Gastrocnemius medialis (tissue), 4 donors: ENCODE measurements at regions not wholly inside any gene's neighbourhood (a gene's known extent, or its start where the extent isn't known, plus 50 kb on each side); places are given as distances from the start of the nearest gene placed in this dataset.

ENCODE experiments used
- ATAC-seq, 2 donors: fragments of 150-250 bp; one replicate each; pipeline ENCODE4 v1.9.1; 2016
- DNase-seq, 2 donors: peaks; one replicate each; pipeline ENCODE4 v3.0.0-alpha.2; 2019
- H3K27ac ChIP-seq, 4 donors: fragments of 200-600 bp; sonication (generic); 1 replicate in 1 of 4; 2 replicates in 3 of 4; pipeline ENCODE4 v1.5.1; 2016 to 2018; ENCODE audit warnings: mild to moderate bottlenecking in 2 of 4, moderate library complexity in 1 of 4
- H3K27me3 ChIP-seq, 3 donors: fragments of 200-600 bp; sonication (generic) in 2 of 3; 1 replicate in 1 of 3; 2 replicates in 2 of 3; pipeline versions ENCODE4 v1.5.1 to v1.6.0; 2016 to 2019; ENCODE audit warnings: mild to moderate bottlenecking in 1 of 3, moderate library complexity in 1 of 3
- H3K36me3 ChIP-seq, 2 donors: fragments of 200-600 bp; sonication (generic) in 1 of 2; one replicate each; pipeline ENCODE4 v1.5.1; 2017 to 2018
- H3K4me1 ChIP-seq, 2 donors: fragments of 200-600 bp; sonication (generic) in 1 of 2; one replicate each; pipeline ENCODE4 v1.5.1; 2016 to 2017; ENCODE audit warnings: mild to moderate bottlenecking in 2 of 2
- H3K4me3 ChIP-seq, 4 donors: fragments of 200-600 bp; sonication (generic) in 3 of 4; 1 replicate in 1 of 4; 2 replicates in 3 of 4; pipeline ENCODE4 v1.5.1; 2016 to 2019; ENCODE audit warnings: mild to moderate bottlenecking in 2 of 4
- H3K9me3 ChIP-seq, 3 donors: fragments of 200-600 bp; sonication (generic) in 2 of 3; 1 replicate in 1 of 3; 2 replicates in 2 of 3; pipeline ENCODE4 v1.5.1; 2016 to 2019
- CTCF ChIP-seq, 5 experiments: fragments of 450-650 bp in 3 of 5; fragments of 200-600 bp in 2 of 5; sonication (generic) in 2 of 5; IDR thresholded peaks in 4 of 5; conservative IDR thresholded peaks in 1 of 5; 1 replicate in 4 of 5; 2 replicates in 1 of 5; pipeline ENCODE4 v1.5.1; 2016 to 2019; ENCODE audit warnings: antibody characterized with exemption in 5 of 5, mild to moderate bottlenecking in 3 of 5, moderate library complexity in 3 of 5
- POLR2A ChIP-seq, 2 donors: fragments of 450-650 bp; IDR thresholded peaks; one replicate each; pipeline ENCODE4 v1.6.1; 2017; ENCODE audit warnings: antibody characterized with exemption in 2 of 2, mild to moderate bottlenecking in 2 of 2, moderate library complexity in 2 of 2
- in situ Hi-C, 4 donors: fragments of 200-750 bp; cut with MboI; loops; one replicate each; pipeline versions ENCODE4 v1.15.0 to v1.8.0; 2017; ENCODE audit warnings: low sequenced_read_pairs in 4 of 4
- intact Hi-C: fragments of 100-400 bp; cut with DNase I; formaldehyde crosslinking; loops from one replicate; pipeline ENCODE4 v1.15.1; 2023; ENCODE audit warnings: low total_unique reads

- ATAC-seq (no peak), DNase-seq (no peak)
- intact Hi-C loops: no loop called here
- Histone ChIP-seq H3K9me3 (no peaks in the 10 kb centered on the region), H3K4me3 (no peak overlapping the region), H3K36me3 (no peaks in the 10 kb centered on the region), H3K4me1 (no peaks in the 10 kb centered on the region), H3K27ac (no peak overlapping the region), H3K27me3 (no peaks in the 10 kb centered on the region)
- TF ChIP-seq POLR2A (IDR thresholded peaks at IDR 0.05) (no peak), CTCF (IDR thresholded peaks at IDR 0.05 in 4 of 5, conservative IDR thresholded peaks at IDR 0.05 in 1 of 5) (no peak)
- in situ Hi-C loops: no loop called here
These were observed 1846.5 kb downstream of the OLFM4 start for GRCh38 chr13:54875111-54875510.

- intact Hi-C loops (no loop called here), in situ Hi-C loops (no loop called here)
- Histone ChIP-seq H3K4me1 (no peaks in the 10 kb centered on the region), H3K9me3 (no peaks in the 10 kb centered on the region), H3K27me3 (no peaks in the 10 kb centered on the region), H3K36me3 (no peaks in the 10 kb centered on the region), H3K4me3 (no peak overlapping the region), H3K27ac (no peak overlapping the region)
- TF ChIP-seq POLR2A (IDR thresholded peaks at IDR 0.05) (no peak), CTCF (IDR thresholded peaks at IDR 0.05 in 4 of 5, conservative IDR thresholded peaks at IDR 0.05 in 1 of 5) (no peak)
- no peak for DNase-seq
- ATAC-seq: no peak
These were observed 1850.4 kb downstream of the OLFM4 start for GRCh38 chr13:54879036-54879435.

GRCh38 chr13:54884682-54885081 lies 1856.1 kb downstream of the OLFM4 start:
- ATAC-seq: no peak
- no peak overlapping the region for H3K4me3 ChIP-seq
- no peaks in the 10 kb centered on the region for H3K36me3 ChIP-seq
- DNase-seq: no peak
- H3K9me3 ChIP-seq: no peaks in the 10 kb centered on the region
- H3K27ac ChIP-seq: no peak overlapping the region
- in situ Hi-C loops (no loop called here), intact Hi-C loops (no loop called here)
- H3K27me3 ChIP-seq: no peaks in the 10 kb centered on the region
- TF ChIP-seq POLR2A (IDR thresholded peaks at IDR 0.05) (no peak), CTCF (IDR thresholded peaks at IDR 0.05 in 4 of 5, conservative IDR thresholded peaks at IDR 0.05 in 1 of 5) (no peak)
- H3K4me1 ChIP-seq: no peaks in the 10 kb centered on the region

GRCh38 chr13:54890976-54891375 lies 1862.4 kb downstream of the OLFM4 start:
- no peak overlapping the region for H3K27ac ChIP-seq
- ATAC-seq (no peak), DNase-seq (no peak)
- H3K27me3 ChIP-seq: no peaks in the 10 kb centered on the region
- H3K4me3 ChIP-seq: no peak overlapping the region
- no peaks in the 10 kb centered on the region for H3K36me3 ChIP-seq
- in situ Hi-C loops (no loop called here), intact Hi-C loops (no loop called here)
- H3K4me1 ChIP-seq: no peaks in the 10 kb centered on the region
- no peak for TF ChIP-seq CTCF (IDR thresholded peaks at IDR 0.05 in 4 of 5, conservative IDR thresholded peaks at IDR 0.05 in 1 of 5)
- no peak for TF ChIP-seq POLR2A (IDR thresholded peaks at IDR 0.05)
- H3K9me3 ChIP-seq: no peaks in the 10 kb centered on the region

- Histone ChIP-seq H3K4me1 (no peaks in the 10 kb centered on the region), H3K9me3 (no peaks in the 10 kb centered on the region), H3K27ac (no peak overlapping the region), H3K36me3 (no peaks in the 10 kb centered on the region), H3K27me3 (no peaks in the 10 kb centered on the region), H3K4me3 (no peak overlapping the region)
- DNase-seq: no peak
- intact Hi-C loops (no loop called here), in situ Hi-C loops (no loop called here)
- ATAC-seq: no peak
- TF ChIP-seq POLR2A (IDR thresholded peaks at IDR 0.05): no peak
- TF ChIP-seq CTCF (IDR thresholded peaks at IDR 0.05 in 4 of 5, conservative IDR thresholded peaks at IDR 0.05 in 1 of 5): no peak
These were observed 1872.7 kb downstream of the OLFM4 start for GRCh38 chr13:54901316-54901715.
